HepG2 (cell line): ENCODE measurements at regions not wholly inside any gene's neighbourhood (a gene's known extent, or its start where the extent isn't known, plus 50 kb on each side); places are given as distances from the start of the nearest gene placed in this dataset.
A peak's percentile ranks its signal among the peaks of the same experiment; 100 is the strongest.

ENCODE experiments used
- ATAC-seq: fragments of 200-7000 bp; cut with Tn5 transposase; 3 replicates; pipeline ENCODE4 v1.9.1; 2020; ENCODE audit warnings: mild to moderate bottlenecking, moderate library complexity
- BruUV-seq: library from RNA; stranded (reverse); fragments of 400-500 nt; replicated peaks from 2 replicates; lab custom pipeline; 2021; lab: Mats Ljungman, UMichigan
- CTCF ChIA-PET: fragments of 300-600 bp; formaldehyde crosslinking; extraction: SDS; loops from one replicate; lab custom pipeline; 2021; ENCODE audit warnings: low total read pairs, inconsistent platforms, low intra/inter-chr PET ratio; lab: Yijun Ruan, JAX
- POLR2A ChIA-PET: fragments of 350-600 bp; sonication (Branson Sonifier 250); formaldehyde crosslinking; loops from one replicate; lab custom pipeline; 2020; ENCODE audit warnings: antibody characterized with exemption, inconsistent platforms; lab: Yijun Ruan, JAX
- DNase-seq: peaks from one replicate; pipeline ENCODE4 v3.0.0-alpha.2; 2015; ENCODE audit warnings: low spot score
- FAIRE-seq: peaks from 3 replicates; lab custom pipeline; 2011; peaks lifted over from hg19 to GRCh38; lab: Jason Lieb, UNC
- H2AFZ ChIP-seq: one replicate; pipeline ENCODE4 v1.6.1; 2011; ENCODE audit warnings: low read length, inconsistent platforms
- H3K27ac ChIP-seq: fragments of 300-600 bp; 3 replicates; pipeline ENCODE4 v1.8.0; 2011; ENCODE audit warnings: mixed run types, mild to moderate bottlenecking, mixed read lengths, low read length, inconsistent platforms; ENCODE audit not compliant: insufficient read depth; ENCODE audit errors: extremely low read length
- H3K27me3 ChIP-seq, 2 experiments: fragments of 200-600 bp in 1 of 2; 2 replicates in 1 of 2; 3 replicates in 1 of 2; pipeline versions ENCODE4 v1.6.0 to v1.8.0; 2011; ENCODE audit warnings: low read length in 2 of 2, mild to moderate bottlenecking in 2 of 2, moderate library complexity in 2 of 2, inconsistent platforms in 1 of 2; ENCODE audit not compliant: insufficient read depth in 2 of 2, control insufficient read depth in 1 of 2
- H3K36me3 ChIP-seq, 2 experiments: fragments of 200-600 bp in 1 of 2; replicated peaks in 1 of 2; 2 replicates in 1 of 2; 3 replicates in 1 of 2; pipeline versions ENCODE4 v1.5.1 to v1.8.0; 2011; ENCODE audit warnings: low read length in 2 of 2, inconsistent platforms in 1 of 2; ENCODE audit not compliant: insufficient read depth in 2 of 2, control insufficient read depth in 1 of 2
- H3K4me1 ChIP-seq: 2 replicates; pipeline ENCODE4 v1.5.1; 2012; ENCODE audit warnings: low read length, inconsistent platforms; ENCODE audit not compliant: insufficient read depth
- H3K4me2 ChIP-seq: 2 replicates; pipeline ENCODE4 v1.6.0; 2011; ENCODE audit warnings: low read depth, low read length, inconsistent platforms
- H3K4me3 ChIP-seq, 3 experiments: fragments of 200-600 bp in 1 of 3; sonication (generic), shearing (Covaris generic) in 1 of 3; replicated peaks in 1 of 3; 2 replicates each; pipeline ENCODE4 v1.5.1; 2011 to 2016; ENCODE audit warnings: low read length in 3 of 3, inconsistent platforms in 2 of 3, low read depth in 2 of 3, mild to moderate bottlenecking in 2 of 3, control low read depth in 1 of 3, mixed read lengths in 1 of 3; ENCODE audit not compliant: insufficient read depth in 1 of 3
- H3K79me2 ChIP-seq: one replicate; pipeline ENCODE4 v1.6.1; 2011; ENCODE audit warnings: low read length, inconsistent platforms; ENCODE audit not compliant: insufficient read depth
- H3K9ac ChIP-seq: 2 replicates; pipeline ENCODE4 v1.6.0; 2011; ENCODE audit warnings: mild to moderate bottlenecking, low read depth, low read length, inconsistent platforms; ENCODE audit not compliant: insufficient read depth
- H3K9me3 ChIP-seq: 2 replicates; pipeline ENCODE4 v1.5.1; 2012; ENCODE audit warnings: mild to moderate bottlenecking, low read length
- H4K20me1 ChIP-seq: 2 replicates; pipeline ENCODE4 v1.6.0; 2011; ENCODE audit warnings: inconsistent platforms, mild to moderate bottlenecking, low read length, moderate library complexity; ENCODE audit not compliant: insufficient read depth
- ARID3A ChIP-seq: IDR thresholded peaks from 2 replicates; pipeline ENCODE4 v1.6.1; 2012; ENCODE audit warnings: low read depth, low read length, improper control_type of control experiment
- FOXA3 ChIP-seq: IDR thresholded peaks from 2 replicates; pipeline ENCODE4 v1.6.1; 2016; ENCODE audit warnings: missing genetic modification reagents, missing compliant biosample characterization
- MYC ChIP-seq: sonication (generic); formaldehyde crosslinking; IDR thresholded peaks from 2 replicates; pipeline ENCODE4 v1.9.0; 2021; ENCODE audit warnings: missing genetic modification reagents, borderline replicate concordance
- NFYB ChIP-seq: sonication (generic); formaldehyde crosslinking; IDR thresholded peaks from 2 replicates; pipeline ENCODE4 v1.4.0; 2020; ENCODE audit warnings: missing genetic modification reagents
- USF2 ChIP-seq, 2 experiments: sonication (generic) in 1 of 2; formaldehyde crosslinking in 1 of 2; IDR thresholded peaks; 2 replicates each; pipeline versions ENCODE4 v1.5.1 to v1.6.1; 2011 to 2020; ENCODE audit warnings: borderline replicate concordance in 1 of 2, low read depth in 1 of 2, low read length in 1 of 2, mild to moderate bottlenecking in 1 of 2, missing genetic modification reagents in 1 of 2, moderate library complexity in 1 of 2
- ZBTB25 ChIP-seq: IDR thresholded peaks from 2 replicates; pipeline ENCODE4 v1.6.1; 2018; ENCODE audit warnings: missing genetic modification reagents
- ZNF281 ChIP-seq: sonication (generic); formaldehyde crosslinking; IDR thresholded peaks from 2 replicates; pipeline ENCODE4 v1.4.0; 2020; ENCODE audit warnings: missing genetic modification reagents, borderline replicate concordance
- ZNF704 ChIP-seq: sonication (generic); formaldehyde crosslinking; IDR thresholded peaks from 2 replicates; pipeline ENCODE4 v1.8.1; 2023; ENCODE audit warnings: mild to moderate bottlenecking, inconsistent platforms, moderate library complexity, missing genetic modification reagents, borderline replicate concordance
- WGBS: methylation state at CpG from one replicate; pipeline ENCODE4 v1.1.6; 2017; ENCODE audit warnings: low lambda C conversion rate; 5-methylcytosine and 5-hydroxymethylcytosine counted together
- in situ Hi-C: cut with HindIII; loops from 2 replicates; pipeline ENCODE4 v1.10.0; 2017; ENCODE audit warnings: low pct_unique_long_range_greater_than_20kb; ENCODE audit not compliant: extremely low pct_ligation_motif_present
- intact Hi-C: fragments of 100-400 bp; cut with micrococcal nuclease; formaldehyde crosslinking; loops from one replicate; pipeline ENCODE4 v1.10.0; 2022; ENCODE audit not compliant: unreplicated experiment

- no peak overlapping the region for H2AFZ ChIP-seq
- no peak for FAIRE-seq
- no TSS peak for BruUV-seq
Observed at GRCh38 chr5:172528440-172528839, 74.1 kb upstream of the SH3PXD2B start.

More at GRCh38 chr5:172528440-172528839, 74.1 kb upstream of the SH3PXD2B start:
- POLR2A ChIA-PET = no interaction called here
- no peaks in the 10 kb centered on the region for H3K36me3 ChIP-seq
- CTCF ChIA-PET = no interaction called here
- H3K9me3 ChIP-seq = no peaks in the 10 kb centered on the region
- no peak overlapping the region for H3K9ac ChIP-seq
- ATAC-seq = no peak
- H4K20me1 ChIP-seq = no peaks in the 10 kb centered on the region
- no peaks in the 10 kb centered on the region for H3K4me1 ChIP-seq
- in situ Hi-C loops = no loop called here
- H3K4me3 ChIP-seq = no peak overlapping the region
- intact Hi-C loops = no loop called here
- H3K4me2 ChIP-seq = no peak overlapping the region
- no peak overlapping the region for H3K27ac ChIP-seq
- peaks cover 0 to 12% of the 10 kb centered on the region in 2 experiments; a peak in 2 of 5 replicates for H3K27me3 ChIP-seq
- H3K79me2 ChIP-seq = no peaks in the 10 kb centered on the region
- no peak for DNase-seq
- WGBS = 27% methylated on average over 3 of the region's 3 CpGs
- TF ChIP-seq ARID3A (no peak), MYC (CRISPR knock-in tag) (no peak), USF2 (IDR thresholded peaks at IDR 0.05; ENCODE audit: low read depth, low read length) (peak; percentile 57; the same call in 1 of the 2 replicates), USF2 (CRISPR knock-in tag; IDR thresholded peaks at IDR 0.05; ENCODE audit: borderline replicate concordance) (peak; percentile 23; the same call in 1 of the 2 replicates), FOXA3 (CRISPR knock-in tag) (no peak), ZNF704 (CRISPR knock-in tag) (no peak), NFYB (CRISPR knock-in tag) (peak; percentile 30; the same call in 1 of the 2 replicates), ZBTB25 (CRISPR knock-in tag) (no peak), ZNF281 (CRISPR knock-in tag) (no peak)
- TF ChIP-seq, all 625 proteins: peak for 2
